HepG2 (cell line): ENCODE measurements at regions not wholly inside any gene's neighbourhood (a gene's known extent, or its start where the extent isn't known, plus 50 kb on each side); places are given as distances from the start of the nearest gene placed in this dataset.
"Not testable (repeated sequence)": the region's sequence is repeated elsewhere in the genome, so short reads cannot be mapped to it uniquely, and the experiment has no call there.

Experiments used
- EZH2 ChIP-seq: conservative IDR thresholded peaks from 2 replicates; pipeline ENCODE4 v1.6.1; 2012; ENCODE audit warnings: mild to moderate bottlenecking, low read depth, low read length, moderate library complexity
- REST ChIP-seq, 2 experiments: IDR thresholded peaks; 2 replicates each; pipeline ENCODE4 v1.6.1; 2011 to 2012; ENCODE audit warnings: low read length in 2 of 2, borderline replicate concordance in 1 of 2, low read depth in 1 of 2, mild to moderate bottlenecking in 1 of 2, moderate library complexity in 1 of 2
- TF ChIP-seq, protein P1 (sequence below): sonication (generic); formaldehyde crosslinking; IDR thresholded peaks from 2 replicates; pipeline ENCODE4 v1.4.0; 2020; ENCODE audit warnings: mild to moderate bottlenecking, missing genetic modification reagents

- not testable (repeated sequence) for TF ChIP-seq REST (IDR thresholded peaks at IDR 0.05; ENCODE audit: borderline replicate concordance in 1 of 2, low read depth in 1 of 2, low read length in 2 of 2); EZH2
- TF ChIP-seq, protein P1, sequence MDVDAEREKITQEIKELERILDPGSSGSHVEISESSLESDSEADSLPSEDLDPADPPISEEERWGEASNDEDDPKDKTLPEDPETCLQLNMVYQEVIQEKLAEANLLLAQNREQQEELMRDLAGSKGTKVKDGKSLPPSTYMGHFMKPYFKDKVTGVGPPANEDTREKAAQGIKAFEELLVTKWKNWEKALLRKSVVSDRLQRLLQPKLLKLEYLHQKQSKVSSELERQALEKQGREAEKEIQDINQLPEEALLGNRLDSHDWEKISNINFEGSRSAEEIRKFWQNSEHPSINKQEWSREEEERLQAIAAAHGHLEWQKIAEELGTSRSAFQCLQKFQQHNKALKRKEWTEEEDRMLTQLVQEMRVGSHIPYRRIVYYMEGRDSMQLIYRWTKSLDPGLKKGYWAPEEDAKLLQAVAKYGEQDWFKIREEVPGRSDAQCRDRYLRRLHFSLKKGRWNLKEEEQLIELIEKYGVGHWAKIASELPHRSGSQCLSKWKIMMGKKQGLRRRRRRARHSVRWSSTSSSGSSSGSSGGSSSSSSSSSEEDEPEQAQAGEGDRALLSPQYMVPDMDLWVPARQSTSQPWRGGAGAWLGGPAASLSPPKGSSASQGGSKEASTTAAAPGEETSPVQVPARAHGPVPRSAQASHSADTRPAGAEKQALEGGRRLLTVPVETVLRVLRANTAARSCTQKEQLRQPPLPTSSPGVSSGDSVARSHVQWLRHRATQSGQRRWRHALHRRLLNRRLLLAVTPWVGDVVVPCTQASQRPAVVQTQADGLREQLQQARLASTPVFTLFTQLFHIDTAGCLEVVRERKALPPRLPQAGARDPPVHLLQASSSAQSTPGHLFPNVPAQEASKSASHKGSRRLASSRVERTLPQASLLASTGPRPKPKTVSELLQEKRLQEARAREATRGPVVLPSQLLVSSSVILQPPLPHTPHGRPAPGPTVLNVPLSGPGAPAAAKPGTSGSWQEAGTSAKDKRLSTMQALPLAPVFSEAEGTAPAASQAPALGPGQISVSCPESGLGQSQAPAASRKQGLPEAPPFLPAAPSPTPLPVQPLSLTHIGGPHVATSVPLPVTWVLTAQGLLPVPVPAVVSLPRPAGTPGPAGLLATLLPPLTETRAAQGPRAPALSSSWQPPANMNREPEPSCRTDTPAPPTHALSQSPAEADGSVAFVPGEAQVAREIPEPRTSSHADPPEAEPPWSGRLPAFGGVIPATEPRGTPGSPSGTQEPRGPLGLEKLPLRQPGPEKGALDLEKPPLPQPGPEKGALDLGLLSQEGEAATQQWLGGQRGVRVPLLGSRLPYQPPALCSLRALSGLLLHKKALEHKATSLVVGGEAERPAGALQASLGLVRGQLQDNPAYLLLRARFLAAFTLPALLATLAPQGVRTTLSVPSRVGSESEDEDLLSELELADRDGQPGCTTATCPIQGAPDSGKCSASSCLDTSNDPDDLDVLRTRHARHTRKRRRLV (CRISPR knock-in tag) = not testable (repeated sequence)
These were observed 279.5 kb upstream of the LUZP2 start for GRCh38 chr11:24217319-24217718.
